ENCODE measurements at regions not wholly inside any gene's neighbourhood (a gene's known extent, or its start where the extent isn't known, plus 50 kb on each side); places are given as distances from the start of the nearest gene placed in this dataset.

- WGBS (ENCODE audit: extremely low coverage, insufficient read length, low lambda C conversion rate) = no CpG with 5 or more reads among the region's 4 CpGs
- H3K27ac Mint-ChIP-seq = no peak overlapping the region
Observed at GRCh38 chr4:18390655-18391353, 369.2 kb upstream of the LCORL start.

More at GRCh38 chr4:18390655-18391353, 369.2 kb upstream of the LCORL start:
- Histone ChIP-seq H3K4me1 (ENCODE audit: insufficient read depth, low read length) (no peaks in the 10 kb centered on the region), H2BK15ac (ENCODE audit: low read depth, low read length) (no peak overlapping the region), H3K23ac (ENCODE audit: insufficient read length, low read depth, low read length) (no peak overlapping the region), H3K23me2 (ENCODE audit: insufficient read length, low read depth, low read length, poor library complexity, severe bottlenecking) (no peaks in the 10 kb centered on the region), H4K20me1 (ENCODE audit: control insufficient read depth, insufficient read depth, insufficient read length) (no peaks in the 10 kb centered on the region), H2AK5ac (ENCODE audit: insufficient read length, low read length) (no peak overlapping the region), H3K27me3 (ENCODE audit: insufficient read depth, low read length) (no peaks in the 10 kb centered on the region), H3K14ac (ENCODE audit: insufficient read depth, low read length) (no peak overlapping the region), H3K4ac (ENCODE audit: low read depth, low read length) (no peak overlapping the region), H3K79me1 (ENCODE audit: insufficient read depth, low read depth, low read length, poor library complexity, severe bottlenecking) (no peaks in the 10 kb centered on the region), H4K91ac (ENCODE audit: insufficient read length, low read depth, low read length) (no peak overlapping the region), H3K9ac (ENCODE audit: extremely low read depth, insufficient read length, low read length) (no peak overlapping the region), H3K79me2 (ENCODE audit: insufficient read depth, low read length) (no peaks in the 10 kb centered on the region), H2BK120ac (ENCODE audit: low read depth, low read length, poor library complexity, severe bottlenecking) (no peak overlapping the region), H4K8ac (replicated peaks; ENCODE audit: insufficient read length, low read depth, low read length) (no peak overlapping the region), H2AFZ (ENCODE audit: low read length) (no peak overlapping the region), H3K4me2 (ENCODE audit: insufficient read depth, insufficient read length, low read length) (no peak overlapping the region), H3K56ac (ENCODE audit: insufficient read length, low read depth, low read length) (no peak overlapping the region), H3K27ac (ENCODE audit: insufficient read length, low read depth, low read length) (no peak overlapping the region), H2BK12ac (ENCODE audit: insufficient read length, low read depth, low read length) (no peak overlapping the region), H3K9me3 (ENCODE audit: control insufficient read depth, low read depth, low read length) (no peaks in the 10 kb centered on the region), H4K5ac (ENCODE audit: insufficient read length, low read depth, low read length) (no peak overlapping the region), H3T11ph (ENCODE audit: low read length) (no peak overlapping the region), H2BK5ac (ENCODE audit: insufficient read length, low read length) (no peak overlapping the region), H2BK20ac (ENCODE audit: low read depth, low read length, poor library complexity, severe bottlenecking) (no peak overlapping the region), H3K18ac (ENCODE audit: insufficient read length, low read depth, low read length) (no peak overlapping the region)
- Mint-ChIP-seq H3K4me3 (no peak overlapping the region), H3K36me3 (ENCODE audit: insufficient read depth in 1 of 3, low read depth in 3 of 3) (peaks cover 0 to 1% (median 0%) of the 10 kb centered on the region in 3 experiments; a peak in 1 of 7 replicates), H3K27me3 (ENCODE audit: low read depth) (peaks cover 7% of the 10 kb centered on the region), H3K4me1 (no peaks in the 10 kb centered on the region), H3K9me3 (no peaks in the 10 kb centered on the region; a peak in 1 of 5 replicates)
- DNase-seq = no peak
- no peak for TF ChIP-seq CTCF (conservative IDR thresholded peaks at IDR 0.05)
